ENCODE measurements at regions not wholly inside any gene's neighbourhood (a gene's known extent, or its start where the extent isn't known, plus 50 kb on each side); places are given as distances from the start of the nearest gene placed in this dataset.

- H3K27me3 ChIP-seq (ENCODE audit: control insufficient read depth in 2 of 2, insufficient read depth in 2 of 2, low read length in 2 of 2): peaks cover 13 to 19% of the 10 kb centered on the region in 2 experiments; a peak in 4 of 5 replicates
- H2AFZ ChIP-seq (ENCODE audit: low read depth, low read length): no peak overlapping the region
- H3K4me2 ChIP-seq (ENCODE audit: insufficient read depth, low read length): no peak overlapping the region
- no peaks in the 10 kb centered on the region for H3K79me2 ChIP-seq (ENCODE audit: control insufficient read depth, insufficient read depth, low read length)
- H3K9me1 ChIP-seq (ENCODE audit: control insufficient read depth, insufficient read depth, low read length): no peaks in the 10 kb centered on the region
- WGBS (ENCODE audit: insufficient coverage, low coverage, missing lambda C conversion rate): 0% methylated on average over 4 of the region's 4 CpGs
- DNase-seq (ENCODE audit: extremely low read depth in 1 of 4, low spot score in 3 of 4) (no peak), ATAC-seq (no peak), FAIRE-seq (no peak)
- TF ChIP-seq ILK (tag; IDR thresholded peaks at IDR 0.05; ENCODE audit: borderline replicate concordance, low read depth) (no peak), ZNF133 (CRISPR knock-in tag; IDR thresholded peaks at IDR 0.05) (no peak), FOSL1 (tag; conservative IDR thresholded peaks at IDR 0.05) (no peak), SNAPC5 (CRISPR knock-in tag; IDR thresholded peaks at IDR 0.05) (no peak), ZSCAN32 (CRISPR knock-in tag; IDR thresholded peaks at IDR 0.05) (no peak), ZNF830 (CRISPR knock-in tag; IDR thresholded peaks at IDR 0.05) (no peak), ZNF583 (CRISPR knock-in tag; IDR thresholded peaks at IDR 0.05) (no peak)
- no peaks in the 10 kb centered on the region for H3K4me1 ChIP-seq (replicated peaks in 1 of 2; ENCODE audit: control insufficient read depth in 2 of 2, insufficient read depth in 2 of 2, low read length in 2 of 2)
- POLR2A ChIA-PET: no interaction called here
- H3K9me3 ChIP-seq (replicated peaks; ENCODE audit: control insufficient read depth, insufficient read depth, low read depth, low read length): no peaks in the 10 kb centered on the region
- no peaks in the 10 kb centered on the region for H3K36me3 ChIP-seq (ENCODE audit: control insufficient read depth, insufficient read depth, low read length)
- H3K9ac ChIP-seq (ENCODE audit: insufficient read depth in 1 of 2, low read depth in 2 of 2, low read length in 2 of 2): no peak overlapping the region; a peak in 1 of 4 replicates
- no peak overlapping the region for H3K27ac ChIP-seq (ENCODE audit: extremely low read depth, low read depth, low read length)
- BruUV-seq (replicated peaks): no TSS peak
- H3K4me3 ChIP-seq: no peak overlapping the region
- CTCF ChIA-PET (ENCODE audit: low intra/inter-chr PET ratio): no interaction called here
- intact Hi-C loops (cut with micrococcal nuclease): no loop called here
- in situ Hi-C loops (cut with MboI): no loop called here
- no peaks in the 10 kb centered on the region for H4K20me1 ChIP-seq (replicated peaks; ENCODE audit: control insufficient read depth, insufficient read depth, low read length)
Observed at GRCh38 chr2:109046925-109047508, 58.0 kb upstream of the EDAR start.

GRCh38 chr2:109045505-109045904, 56.5 kb upstream of the EDAR start:
- FAIRE-seq: no peak
- H2AFZ ChIP-seq (ENCODE audit: low read depth, low read length): no peak overlapping the region

More at GRCh38 chr2:109045505-109045904, 56.5 kb upstream of the EDAR start:
- H3K4me3 ChIP-seq: no peak overlapping the region
- H4K20me1 ChIP-seq (replicated peaks; ENCODE audit: control insufficient read depth, insufficient read depth, low read length): no peaks in the 10 kb centered on the region
- TF ChIP-seq ATF1 (CRISPR knock-in tag; IDR thresholded peaks at IDR 0.05) (no peak), ATF1 (tag; IDR thresholded peaks at IDR 0.05) (no peak), RBFOX2 (IDR thresholded peaks at IDR 0.05; ENCODE audit: low read depth, low read length) (no peak), ELK3 (CRISPR knock-in tag; IDR thresholded peaks at IDR 0.05) (no peak), ZNF224 (CRISPR knock-in tag; IDR thresholded peaks at IDR 0.05) (no peak), ETS2 (tag; IDR thresholded peaks at IDR 0.05; ENCODE audit: borderline replicate concordance, poor library complexity, severe bottlenecking) (no peak), ILK (tag; IDR thresholded peaks at IDR 0.05; ENCODE audit: borderline replicate concordance, low read depth) (no peak), HNRNPK (IDR thresholded peaks at IDR 0.05; ENCODE audit: low read depth, low read length, poor library complexity, severe bottlenecking) (no peak), HDAC2 (IDR thresholded peaks at IDR 0.05) (no peak), ZNF24 (IDR thresholded peaks at IDR 0.05) (no peak), ATF7 (IDR thresholded peaks at IDR 0.05) (no peak), ZFP1 (CRISPR knock-in tag; IDR thresholded peaks at IDR 0.05) (no peak), ZNF668 (CRISPR knock-in tag; IDR thresholded peaks at IDR 0.05) (no peak)
- H3K9me3 ChIP-seq (replicated peaks; ENCODE audit: control insufficient read depth, insufficient read depth, low read depth, low read length): no peaks in the 10 kb centered on the region
- no TSS peak for BruUV-seq (replicated peaks)
- H3K27ac ChIP-seq (ENCODE audit: extremely low read depth, low read depth, low read length): no peak overlapping the region
- intact Hi-C loops (cut with micrococcal nuclease): no loop called here
- H3K36me3 ChIP-seq (ENCODE audit: control insufficient read depth, insufficient read depth, low read length): no peaks in the 10 kb centered on the region
- in situ Hi-C loops (cut with MboI): no loop called here
- DNase-seq (ENCODE audit: extremely low read depth in 1 of 4, low spot score in 3 of 4) (no peak), ATAC-seq (no peak)
- H3K9ac ChIP-seq (ENCODE audit: insufficient read depth in 1 of 2, low read depth in 2 of 2, low read length in 2 of 2): no peak overlapping the region
- CTCF ChIA-PET (ENCODE audit: low intra/inter-chr PET ratio): no interaction called here
- 2% methylated on average over 9 of the region's 9 CpGs for WGBS (ENCODE audit: insufficient coverage, low coverage, missing lambda C conversion rate)
- no peaks in the 10 kb centered on the region for H3K79me2 ChIP-seq (ENCODE audit: control insufficient read depth, insufficient read depth, low read length)
- POLR2A ChIA-PET: no interaction called here
- peaks cover 11 to 15% of the 10 kb centered on the region in 2 experiments; a peak in 4 of 5 replicates for H3K27me3 ChIP-seq (ENCODE audit: control insufficient read depth in 2 of 2, insufficient read depth in 2 of 2, low read length in 2 of 2)
- H3K9me1 ChIP-seq (ENCODE audit: control insufficient read depth, insufficient read depth, low read length): no peaks in the 10 kb centered on the region
- H3K4me2 ChIP-seq (ENCODE audit: insufficient read depth, low read length): no peak overlapping the region
- H3K4me1 ChIP-seq (replicated peaks in 1 of 2; ENCODE audit: control insufficient read depth in 2 of 2, insufficient read depth in 2 of 2, low read length in 2 of 2): no peaks in the 10 kb centered on the region
